ENCODE measurements at regions not wholly inside any gene's neighbourhood (a gene's known extent, or its start where the extent isn't known, plus 50 kb on each side); places are given as distances from the start of the nearest gene placed in this dataset.

DNA sequence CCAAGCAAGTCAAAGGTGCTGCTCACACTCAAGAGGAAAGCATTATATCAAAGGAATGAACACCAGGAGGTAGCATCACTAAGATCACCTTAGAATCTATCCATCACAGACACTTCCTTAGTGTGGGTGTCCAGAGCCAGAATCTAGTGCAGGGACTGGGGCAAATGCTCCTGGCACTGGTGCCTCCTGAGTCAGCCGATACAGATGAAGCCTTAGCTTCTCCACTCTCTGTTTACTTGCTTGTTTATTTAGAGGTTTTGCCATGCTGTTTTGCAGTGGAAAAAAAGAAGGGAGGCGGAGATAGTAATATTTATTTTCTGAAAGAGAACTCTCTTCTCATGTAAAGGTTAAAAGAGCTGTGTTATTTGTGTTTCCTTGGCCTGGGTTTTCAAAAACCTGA is 303.1 kb downstream of the WDR11 start:
- no peak for TF ChIP-seq POLR2A (IDR thresholded peaks at IDR 0.05)
- TF ChIP-seq, protein P1, sequence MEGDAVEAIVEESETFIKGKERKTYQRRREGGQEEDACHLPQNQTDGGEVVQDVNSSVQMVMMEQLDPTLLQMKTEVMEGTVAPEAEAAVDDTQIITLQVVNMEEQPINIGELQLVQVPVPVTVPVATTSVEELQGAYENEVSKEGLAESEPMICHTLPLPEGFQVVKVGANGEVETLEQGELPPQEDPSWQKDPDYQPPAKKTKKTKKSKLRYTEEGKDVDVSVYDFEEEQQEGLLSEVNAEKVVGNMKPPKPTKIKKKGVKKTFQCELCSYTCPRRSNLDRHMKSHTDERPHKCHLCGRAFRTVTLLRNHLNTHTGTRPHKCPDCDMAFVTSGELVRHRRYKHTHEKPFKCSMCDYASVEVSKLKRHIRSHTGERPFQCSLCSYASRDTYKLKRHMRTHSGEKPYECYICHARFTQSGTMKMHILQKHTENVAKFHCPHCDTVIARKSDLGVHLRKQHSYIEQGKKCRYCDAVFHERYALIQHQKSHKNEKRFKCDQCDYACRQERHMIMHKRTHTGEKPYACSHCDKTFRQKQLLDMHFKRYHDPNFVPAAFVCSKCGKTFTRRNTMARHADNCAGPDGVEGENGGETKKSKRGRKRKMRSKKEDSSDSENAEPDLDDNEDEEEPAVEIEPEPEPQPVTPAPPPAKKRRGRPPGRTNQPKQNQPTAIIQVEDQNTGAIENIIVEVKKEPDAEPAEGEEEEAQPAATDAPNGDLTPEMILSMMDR (IDR thresholded peaks at IDR 0.05 in 4 of 5, conservative IDR thresholded peaks at IDR 0.05 in 1 of 5), result no peak

Data from gastrocnemius medialis (tissue), 4 donors.